ENCODE measurements at regions not wholly inside any gene's neighbourhood (a gene's known extent, or its start where the extent isn't known, plus 50 kb on each side); places are given as distances from the start of the nearest gene placed in this dataset.

- TF ChIP-seq CTCF (IDR thresholded peaks at IDR 0.05) = no peak
- no peak for DNase-seq (ENCODE audit: low spot score)
- Histone ChIP-seq H3K4me1 (no peaks in the 10 kb centered on the region), H3K36me3 (no peaks in the 10 kb centered on the region), H3K9me3 (no peaks in the 10 kb centered on the region), H3K27ac (no peak overlapping the region), H3K27me3 (no peaks in the 10 kb centered on the region), H3K4me3 (no peak overlapping the region)
Observed at GRCh38 chr2:6429210-6429986, 436.3 kb downstream of the CMPK2 start.

DNA sequence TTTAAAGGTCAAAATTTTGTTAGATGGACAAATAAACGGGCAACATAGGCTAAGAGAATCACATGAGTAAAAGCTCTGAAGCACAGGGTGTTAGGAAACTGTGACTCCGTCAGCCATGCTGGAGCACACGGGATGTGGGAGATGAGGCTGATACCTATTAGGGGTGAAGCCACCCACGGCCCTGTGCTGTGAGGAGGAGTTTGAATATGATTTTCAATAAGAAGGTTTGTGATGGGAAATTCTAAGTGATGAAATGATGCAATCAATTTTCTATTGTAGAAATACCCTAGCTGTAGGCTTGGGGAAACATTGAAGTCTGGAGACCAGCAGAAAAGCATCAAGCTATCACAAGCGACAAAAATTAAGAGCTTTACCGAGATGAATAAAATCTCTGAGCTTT lies 431.3 kb downstream of the CMPK2 start:
- Histone ChIP-seq H3K9me3 (no peaks in the 10 kb centered on the region), H3K36me3 (no peaks in the 10 kb centered on the region), H3K4me1 (no peaks in the 10 kb centered on the region), H3K27ac (no peak overlapping the region), H3K27me3 (no peaks in the 10 kb centered on the region), H3K4me3 (no peak overlapping the region)
- DNase-seq (ENCODE audit: low spot score) = no peak
- no peak for TF ChIP-seq CTCF (IDR thresholded peaks at IDR 0.05)

DNA sequence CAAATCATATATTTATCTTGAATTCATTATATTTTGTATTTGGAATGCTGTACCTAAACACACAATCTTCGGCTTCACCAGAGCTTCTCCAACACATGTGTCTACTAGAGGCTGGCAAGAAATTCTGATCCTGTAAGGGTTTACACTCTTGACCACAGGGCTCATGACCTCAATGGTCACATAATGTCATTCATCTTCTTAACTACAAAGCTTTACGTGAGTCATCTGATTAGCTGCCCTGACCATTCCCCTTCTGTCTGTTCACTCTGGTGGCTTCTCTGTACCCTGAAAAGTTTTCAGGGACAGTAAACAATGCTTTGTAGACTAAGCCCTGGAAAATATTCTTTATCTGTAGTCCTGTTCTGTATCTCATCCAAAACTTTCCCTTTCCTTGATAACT lies 423.9 kb downstream of the CMPK2 start:
- TF ChIP-seq CTCF (IDR thresholded peaks at IDR 0.05) = no peak
- Histone ChIP-seq H3K4me1 (no peaks in the 10 kb centered on the region), H3K27me3 (no peaks in the 10 kb centered on the region), H3K36me3 (no peaks in the 10 kb centered on the region), H3K27ac (no peak overlapping the region), H3K4me3 (no peak overlapping the region), H3K9me3 (no peaks in the 10 kb centered on the region)
- no peak for DNase-seq (ENCODE audit: low spot score)

GRCh38 chr2:6442252-6442985 lies 423.3 kb downstream of the CMPK2 start:
- DNase-seq (ENCODE audit: low spot score) = no peak
- no peak overlapping the region for H3K27ac ChIP-seq
- H3K4me3 ChIP-seq = no peak overlapping the region
- no peaks in the 10 kb centered on the region for H3K27me3 ChIP-seq
- no peak for TF ChIP-seq CTCF (IDR thresholded peaks at IDR 0.05)
- no peaks in the 10 kb centered on the region for H3K36me3 ChIP-seq
- no peaks in the 10 kb centered on the region for H3K4me1 ChIP-seq
- no peaks in the 10 kb centered on the region for H3K9me3 ChIP-seq

DNA sequence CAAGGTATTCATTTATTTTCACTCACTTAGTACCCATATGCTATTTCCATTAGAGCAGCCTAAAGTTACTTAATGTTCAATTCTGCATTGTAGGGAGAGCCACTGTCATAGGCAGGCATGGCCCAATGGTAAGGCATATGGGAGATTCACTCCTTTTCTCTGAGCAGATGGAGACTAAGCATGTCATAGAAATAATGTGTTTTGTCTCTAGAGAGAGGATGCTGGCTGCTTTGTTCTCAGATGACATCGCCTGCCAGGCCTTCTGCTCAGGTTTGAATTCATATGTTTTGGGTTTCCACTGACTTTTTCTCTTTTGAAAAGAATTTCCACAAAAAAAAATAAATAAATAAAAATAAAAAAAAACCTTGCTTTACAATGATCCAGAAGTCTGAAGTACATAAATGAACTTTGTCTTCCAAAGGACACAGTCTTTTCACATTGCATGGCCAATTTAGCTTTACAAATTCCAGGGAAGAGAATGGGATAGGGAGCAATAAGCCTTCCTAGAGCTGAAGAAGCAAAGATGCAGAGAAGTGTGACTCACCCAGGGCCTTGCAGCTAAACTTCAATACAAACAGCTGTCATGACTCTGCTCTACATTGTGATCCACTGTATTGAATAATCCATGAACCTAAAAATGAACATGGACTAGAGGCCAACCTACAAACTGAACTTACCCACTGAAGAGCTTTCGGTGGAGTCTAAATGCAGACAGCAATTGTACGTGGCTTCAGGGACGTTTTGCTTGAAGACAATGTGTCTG lies 422.5 kb downstream of the CMPK2 start:
- no peak for DNase-seq (ENCODE audit: low spot score)
- Histone ChIP-seq H3K36me3 (no peaks in the 10 kb centered on the region), H3K27me3 (no peaks in the 10 kb centered on the region), H3K27ac (no peak overlapping the region), H3K4me1 (no peaks in the 10 kb centered on the region), H3K9me3 (no peaks in the 10 kb centered on the region), H3K4me3 (no peak overlapping the region)
- TF ChIP-seq CTCF (IDR thresholded peaks at IDR 0.05) = no peak

All from right atrium auricular region (tissue), 2 donors.